Left ventricle myocardium inferior (tissue), 1 donor: ENCODE measurements at regions not wholly inside any gene's neighbourhood (a gene's known extent, or its start where the extent isn't known, plus 50 kb on each side); places are given as distances from the start of the nearest gene placed in this dataset.
A peak's percentile ranks its signal among the peaks of the same experiment; 100 is the strongest.

Experiments
- DNase-seq: peaks from one replicate; pipeline ENCODE4 v3.0.0-alpha.2; 2020
- H3K27ac ChIP-seq: fragments of 200-600 bp; replicated peaks from 2 replicates; pipeline ENCODE4 v1.8.0; 2021
- H3K27me3 ChIP-seq: fragments of 200-600 bp; 2 replicates; pipeline ENCODE4 v1.8.0; 2021; ENCODE audit warnings: low read depth
- H3K36me3 ChIP-seq: fragments of 200-600 bp; 2 replicates; pipeline ENCODE4 v1.8.0; 2021
- H3K4me1 ChIP-seq: fragments of 200-600 bp; 2 replicates; pipeline ENCODE4 v1.8.0; 2021
- H3K4me3 ChIP-seq: fragments of 200-600 bp; 2 replicates; pipeline ENCODE4 v1.8.0; 2021; ENCODE audit warnings: mild to moderate bottlenecking, moderate library complexity
- H3K9me3 ChIP-seq: fragments of 200-600 bp; replicated peaks from 2 replicates; pipeline ENCODE4 v1.8.0; 2021
- intact Hi-C: fragments of 100-400 bp; cut with micrococcal nuclease; formaldehyde crosslinking; loops from one replicate; pipeline ENCODE4 v1.11.0; 2022
- TF ChIP-seq, protein P1 (sequence below): fragments of 200-600 bp; IDR thresholded peaks from 2 replicates; pipeline ENCODE4 v1.8.0; 2021; ENCODE audit warnings: antibody characterized with exemption, mild to moderate bottlenecking, borderline replicate concordance
- donor health status: DM: no; HTN: yes; CAD: no; lungs with severe emphysema.

DNA sequence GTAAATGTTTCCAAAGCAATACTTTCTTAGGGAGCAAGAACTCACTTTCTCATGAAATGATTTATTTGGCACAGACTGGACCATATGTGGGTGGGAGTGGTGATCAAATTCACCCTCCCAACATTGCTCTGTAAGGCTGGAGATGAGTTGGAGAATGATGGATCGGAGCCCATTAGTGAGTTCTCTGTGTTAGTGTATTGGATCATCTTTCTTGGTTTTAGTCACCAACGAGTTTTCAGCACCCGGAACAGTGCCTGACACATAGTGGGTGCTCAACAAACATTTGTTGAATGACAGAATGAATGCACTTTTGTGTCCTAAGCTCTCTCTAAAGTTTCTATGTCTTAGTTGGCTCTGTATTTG, 104.5 kb upstream of the FAM20A start:
- TF ChIP-seq, protein P1, sequence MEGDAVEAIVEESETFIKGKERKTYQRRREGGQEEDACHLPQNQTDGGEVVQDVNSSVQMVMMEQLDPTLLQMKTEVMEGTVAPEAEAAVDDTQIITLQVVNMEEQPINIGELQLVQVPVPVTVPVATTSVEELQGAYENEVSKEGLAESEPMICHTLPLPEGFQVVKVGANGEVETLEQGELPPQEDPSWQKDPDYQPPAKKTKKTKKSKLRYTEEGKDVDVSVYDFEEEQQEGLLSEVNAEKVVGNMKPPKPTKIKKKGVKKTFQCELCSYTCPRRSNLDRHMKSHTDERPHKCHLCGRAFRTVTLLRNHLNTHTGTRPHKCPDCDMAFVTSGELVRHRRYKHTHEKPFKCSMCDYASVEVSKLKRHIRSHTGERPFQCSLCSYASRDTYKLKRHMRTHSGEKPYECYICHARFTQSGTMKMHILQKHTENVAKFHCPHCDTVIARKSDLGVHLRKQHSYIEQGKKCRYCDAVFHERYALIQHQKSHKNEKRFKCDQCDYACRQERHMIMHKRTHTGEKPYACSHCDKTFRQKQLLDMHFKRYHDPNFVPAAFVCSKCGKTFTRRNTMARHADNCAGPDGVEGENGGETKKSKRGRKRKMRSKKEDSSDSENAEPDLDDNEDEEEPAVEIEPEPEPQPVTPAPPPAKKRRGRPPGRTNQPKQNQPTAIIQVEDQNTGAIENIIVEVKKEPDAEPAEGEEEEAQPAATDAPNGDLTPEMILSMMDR: no peak
- Histone ChIP-seq H3K9me3 (no peaks in the 10 kb centered on the region), H3K4me3 (no peak overlapping the region), H3K27ac (peak overlapping the region; percentile 55), H3K36me3 (no peaks in the 10 kb centered on the region), H3K27me3 (no peaks in the 10 kb centered on the region), H3K4me1 (peaks cover 3% of the 10 kb centered on the region)
- intact Hi-C loops: no loop called here
- DNase-seq: no peak

DNA sequence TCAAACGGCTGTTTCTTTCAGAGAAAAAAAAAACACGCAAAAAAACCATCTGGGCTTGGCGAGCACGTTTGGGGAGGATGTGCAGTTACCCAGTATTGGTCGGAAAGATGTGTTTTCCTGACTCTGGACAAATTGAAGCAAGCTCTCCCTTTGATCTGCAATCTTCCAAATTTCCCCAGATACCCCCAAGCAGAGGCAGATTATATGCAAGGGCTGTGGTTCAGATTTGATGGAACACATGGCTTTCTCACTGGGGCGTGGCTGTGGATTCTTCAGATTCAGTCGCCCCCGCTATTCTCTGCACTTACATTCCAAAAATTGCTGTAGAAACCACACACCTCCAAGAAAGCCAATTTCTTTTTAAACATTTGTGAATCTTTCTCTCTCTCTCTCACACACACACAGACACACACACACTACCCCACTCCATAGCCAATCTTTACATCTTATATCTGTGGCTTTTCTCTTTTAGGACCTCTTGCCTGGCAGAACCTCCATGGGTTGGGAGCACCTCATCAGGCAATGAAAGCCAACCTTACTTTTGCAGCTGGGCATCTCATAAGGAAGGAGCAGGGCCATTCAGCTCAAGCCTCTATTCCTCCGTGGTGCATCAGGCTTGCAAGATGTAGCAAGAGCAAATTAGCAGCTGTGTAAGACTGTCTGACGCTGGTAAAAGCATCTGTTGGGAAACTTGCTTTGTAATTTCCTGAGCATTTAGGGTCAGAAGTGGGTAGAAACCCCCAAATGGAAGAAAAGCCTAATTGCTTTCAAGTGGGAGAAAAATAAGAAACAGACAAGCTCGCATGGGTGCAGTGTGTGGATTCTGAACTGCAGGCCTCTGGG, 103.9 kb upstream of the FAM20A start:
- intact Hi-C loops: no loop called here
- Histone ChIP-seq H3K27me3 (no peaks in the 10 kb centered on the region), H3K4me1 (peaks cover 4% of the 10 kb centered on the region), H3K27ac (peak overlapping the region; percentile 50), H3K4me3 (no peak overlapping the region), H3K9me3 (no peaks in the 10 kb centered on the region), H3K36me3 (no peaks in the 10 kb centered on the region)
- TF ChIP-seq, protein P1: no peak
- no peak for DNase-seq

DNA sequence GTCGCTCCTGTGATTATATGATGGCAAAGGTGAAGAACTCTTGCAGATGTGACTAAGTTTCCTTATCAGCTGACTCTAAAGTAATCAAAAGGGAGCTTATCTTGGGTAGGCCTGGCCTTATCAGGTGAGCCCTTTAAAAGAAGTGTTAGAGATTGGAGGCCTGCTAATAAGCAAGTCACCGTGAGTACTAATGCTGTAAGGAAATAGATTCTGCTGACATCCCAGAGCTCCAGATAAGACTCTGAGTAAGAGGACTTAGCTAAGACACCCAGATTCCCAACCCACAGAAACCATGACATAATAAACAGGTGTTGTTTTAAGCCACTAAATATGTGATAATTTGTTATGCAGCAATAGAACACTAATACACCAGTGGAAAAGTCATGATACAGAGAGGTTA, 99.9 kb upstream of the FAM20A start:
- H3K4me1 ChIP-seq: peaks cover 4% of the 10 kb centered on the region
- no peaks in the 10 kb centered on the region for H3K9me3 ChIP-seq
- H3K27me3 ChIP-seq: no peaks in the 10 kb centered on the region
- TF ChIP-seq, protein P1: no peak
- no peaks in the 10 kb centered on the region for H3K36me3 ChIP-seq
- no peak overlapping the region for H3K4me3 ChIP-seq
- no peak overlapping the region for H3K27ac ChIP-seq
- no peak for DNase-seq
- intact Hi-C loops: no loop called here

DNA sequence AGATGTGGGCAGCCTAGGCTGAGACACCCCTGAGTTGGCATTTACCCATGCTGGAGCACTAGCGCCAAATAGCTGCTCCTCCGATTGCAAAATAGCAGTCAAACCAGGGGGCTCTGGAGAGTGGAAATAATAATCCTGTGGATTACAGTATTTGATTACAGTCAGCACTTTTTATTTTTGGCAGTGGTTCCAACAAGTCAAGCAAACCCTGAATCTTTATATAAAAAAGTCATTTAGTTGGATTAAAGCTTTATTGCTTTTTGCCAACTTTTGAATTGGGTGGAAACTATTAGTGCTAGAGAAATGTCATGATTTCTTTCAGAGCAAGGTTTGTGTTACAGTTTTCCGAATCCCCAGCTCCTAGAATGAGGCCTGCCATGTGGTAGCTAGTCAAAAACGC, 99.3 kb upstream of the FAM20A start:
- H3K27ac ChIP-seq: no peak overlapping the region
- DNase-seq: no peak

DNA sequence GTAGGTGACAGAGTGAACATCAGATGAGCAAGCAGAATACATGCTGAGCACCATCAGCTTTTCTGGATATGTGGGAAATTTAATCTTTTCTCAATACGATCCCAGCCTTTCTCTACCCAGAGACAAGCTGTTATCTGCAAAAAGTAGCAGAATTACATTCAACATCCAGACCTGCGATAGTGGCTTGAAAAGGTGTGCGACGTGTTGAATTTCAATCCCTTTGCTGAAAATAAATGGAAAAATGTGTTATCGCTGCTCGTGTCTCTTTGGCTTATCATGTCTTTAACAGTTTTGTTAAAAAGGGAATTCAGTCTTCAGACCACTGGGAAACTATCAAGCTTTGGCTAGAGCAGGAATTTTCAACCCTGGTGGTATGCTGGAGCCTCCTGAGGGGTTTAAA, 98.8 kb upstream of the FAM20A start:
- Histone ChIP-seq H3K27ac (peak overlapping the region; percentile 60), H3K4me3 (no peak overlapping the region), H3K4me1 (peaks cover 4% of the 10 kb centered on the region), H3K9me3 (no peaks in the 10 kb centered on the region), H3K27me3 (no peaks in the 10 kb centered on the region), H3K36me3 (no peaks in the 10 kb centered on the region)
- TF ChIP-seq, protein P1: no peak
- DNase-seq: no peak
- intact Hi-C loops: no loop called here

More for the DNA sequence above, 99.3 kb upstream of the FAM20A start:
- Histone ChIP-seq H3K9me3 (no peaks in the 10 kb centered on the region), H3K4me1 (peaks cover 4% of the 10 kb centered on the region), H3K36me3 (no peaks in the 10 kb centered on the region), H3K27me3 (no peaks in the 10 kb centered on the region), H3K4me3 (no peak overlapping the region)
- intact Hi-C loops: no loop called here
- TF ChIP-seq, protein P1: no peak
